Parathyroid adenoma (tissue), 2 donors: ENCODE measurements at regions not wholly inside any gene's neighbourhood (a gene's known extent, or its start where the extent isn't known, plus 50 kb on each side); places are given as distances from the start of the nearest gene placed in this dataset.
"Not testable (repeated sequence)": the region's sequence is repeated elsewhere in the genome, so short reads cannot be mapped to it uniquely, and the experiment has no call there.

Experiments
- H2AFZ ChIP-seq: fragments of 300-600 bp; sonication (generic); one replicate; pipeline ENCODE4 v1.7.0; 2017; ENCODE audit warnings: antibody characterized with exemption, mild to moderate bottlenecking
- H3K27ac ChIP-seq: fragments of 300-600 bp; sonication (generic); one replicate; pipeline ENCODE4 v1.7.0; 2017
- H3K27me3 ChIP-seq: fragments of 300-600 bp; sonication (generic); one replicate; pipeline ENCODE4 v1.7.0; 2017; ENCODE audit warnings: low read length; ENCODE audit not compliant: control insufficient read depth, insufficient read depth
- H3K36me3 ChIP-seq: fragments of 300-600 bp; sonication (generic); one replicate; pipeline ENCODE4 v1.7.0; 2017; ENCODE audit warnings: low read length; ENCODE audit not compliant: control insufficient read depth, insufficient read depth
- H3K4me1 ChIP-seq: fragments of 300-600 bp; sonication (generic); one replicate; pipeline ENCODE4 v1.7.0; 2017; ENCODE audit warnings: control low read depth
- H3K4me2 ChIP-seq: fragments of 300-600 bp; sonication (generic); one replicate; pipeline ENCODE4 v1.7.0; 2017; ENCODE audit warnings: low read length
- H3K4me3 ChIP-seq: fragments of 300-600 bp; sonication (generic); one replicate; pipeline ENCODE4 v1.7.0; 2017; ENCODE audit warnings: low read depth, low read length
- H3K79me2 ChIP-seq: fragments of 300-600 bp; sonication (generic); one replicate; pipeline ENCODE4 v1.7.0; 2017; ENCODE audit warnings: control low read depth
- H3K9ac ChIP-seq: fragments of 300-600 bp; sonication (generic); one replicate; pipeline ENCODE4 v1.7.0; 2017; ENCODE audit warnings: mild to moderate bottlenecking
- H3K9me3 ChIP-seq: fragments of 300-600 bp; sonication (generic); one replicate; pipeline ENCODE4 v1.7.0; 2017; ENCODE audit warnings: low read length; ENCODE audit not compliant: control insufficient read depth
- CTCF ChIP-seq: fragments of 300-600 bp; sonication (generic); IDR thresholded peaks from one replicate; pipeline ENCODE4 v1.7.0; 2017; ENCODE audit warnings: antibody characterized with exemption, mild to moderate bottlenecking
- donor health status: primary hyperparathyroidism.

GRCh38 chr10:44752451-44753441 lies 158.4 kb upstream of the TMEM72 start:
- H2AFZ ChIP-seq = no peak overlapping the region
- no peaks in the 10 kb centered on the region for H3K36me3 ChIP-seq
- H3K79me2 ChIP-seq = no peaks in the 10 kb centered on the region
- no peak overlapping the region for H3K4me2 ChIP-seq
- peaks cover 19% of the 10 kb centered on the region for H3K27me3 ChIP-seq
- H3K4me3 ChIP-seq = no peak overlapping the region
- TF ChIP-seq CTCF = no peak
- no peaks in the 10 kb centered on the region for H3K4me1 ChIP-seq
- no peak overlapping the region for H3K27ac ChIP-seq
- no peaks in the 10 kb centered on the region for H3K9me3 ChIP-seq
- H3K9ac ChIP-seq = no peak overlapping the region

DNA sequence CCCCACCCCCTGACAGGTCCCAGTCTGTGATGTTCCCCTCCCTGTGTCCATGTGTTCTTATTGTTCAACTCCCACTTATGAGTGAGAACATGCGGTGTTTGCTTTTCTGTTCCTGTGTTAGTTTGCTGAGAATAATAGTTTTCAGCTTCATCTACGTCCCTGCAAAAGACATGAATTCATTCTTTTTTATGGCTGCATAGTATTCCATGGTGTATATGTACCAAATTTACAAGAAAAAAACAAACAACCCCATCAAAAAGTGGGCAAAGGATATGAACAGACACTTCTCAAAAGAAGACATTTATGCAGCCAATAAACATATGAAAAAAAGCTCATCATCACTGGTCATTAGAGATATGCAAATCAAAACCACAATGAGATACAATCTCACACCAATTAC lies 156.8 kb upstream of the TMEM72 start:
- H3K9me3 ChIP-seq, H3K4me1 ChIP-seq, H3K79me2 ChIP-seq, H3K9ac ChIP-seq, H3K27ac ChIP-seq, H3K36me3 ChIP-seq, H3K4me2 ChIP-seq, H3K4me3 ChIP-seq, H2AFZ ChIP-seq, H3K27me3 ChIP-seq: not testable (repeated sequence)

DNA sequence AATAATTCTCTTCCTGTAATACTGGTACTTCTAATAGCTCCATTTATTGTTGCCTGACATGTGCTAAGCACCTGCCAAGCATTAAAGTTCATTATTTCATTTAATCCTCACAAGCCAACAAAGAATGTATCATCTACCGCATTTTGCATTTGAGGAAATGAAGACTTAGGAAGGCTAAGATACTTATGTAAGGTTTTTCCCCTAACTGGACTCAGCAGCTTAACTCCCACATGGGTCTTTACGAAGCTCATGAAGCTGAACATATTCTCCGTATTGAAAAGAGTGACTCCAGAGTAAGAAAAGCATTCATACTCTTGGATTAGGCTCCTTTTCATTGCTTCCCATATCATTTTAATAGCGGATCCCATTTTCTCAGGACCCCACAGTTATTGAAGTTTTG lies 155.7 kb upstream of the TMEM72 start:
- Histone ChIP-seq H3K27me3 (peaks cover 9% of the 10 kb centered on the region), H3K79me2 (no peaks in the 10 kb centered on the region), H3K9me3 (no peaks in the 10 kb centered on the region), H3K27ac (no peak overlapping the region), H3K4me1 (no peaks in the 10 kb centered on the region), H3K36me3 (no peaks in the 10 kb centered on the region), H3K9ac (no peak overlapping the region), H2AFZ (no peak overlapping the region), H3K4me2 (no peak overlapping the region), H3K4me3 (no peak overlapping the region)
- TF ChIP-seq CTCF = no peak

DNA sequence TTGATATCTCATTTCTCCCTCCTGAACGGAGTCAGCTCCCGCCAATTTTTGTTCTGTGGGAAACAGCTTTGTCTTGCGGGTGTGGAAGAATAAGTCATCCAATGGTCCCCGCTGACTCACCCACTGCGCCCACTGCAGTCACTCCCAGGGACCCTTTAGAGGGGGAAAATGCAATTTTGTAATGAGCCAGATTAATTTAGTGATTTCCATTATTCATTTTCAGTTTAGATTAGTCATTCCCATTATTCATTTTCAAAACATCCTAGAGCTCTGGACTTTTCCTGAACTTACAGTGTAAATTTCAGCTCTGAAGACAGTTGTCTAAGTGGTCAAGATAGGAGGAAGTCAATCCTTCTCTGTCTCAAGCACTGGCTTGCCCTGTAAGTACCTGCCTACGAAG lies 154.9 kb upstream of the TMEM72 start:
- Histone ChIP-seq H3K4me2 (no peak overlapping the region), H3K9ac (no peak overlapping the region), H3K9me3 (no peaks in the 10 kb centered on the region), H3K27me3 (peaks cover 9% of the 10 kb centered on the region), H3K79me2 (no peaks in the 10 kb centered on the region), H3K4me1 (no peaks in the 10 kb centered on the region), H2AFZ (no peak overlapping the region), H3K36me3 (no peaks in the 10 kb centered on the region), H3K4me3 (no peak overlapping the region), H3K27ac (no peak overlapping the region)
- no peak for TF ChIP-seq CTCF

DNA sequence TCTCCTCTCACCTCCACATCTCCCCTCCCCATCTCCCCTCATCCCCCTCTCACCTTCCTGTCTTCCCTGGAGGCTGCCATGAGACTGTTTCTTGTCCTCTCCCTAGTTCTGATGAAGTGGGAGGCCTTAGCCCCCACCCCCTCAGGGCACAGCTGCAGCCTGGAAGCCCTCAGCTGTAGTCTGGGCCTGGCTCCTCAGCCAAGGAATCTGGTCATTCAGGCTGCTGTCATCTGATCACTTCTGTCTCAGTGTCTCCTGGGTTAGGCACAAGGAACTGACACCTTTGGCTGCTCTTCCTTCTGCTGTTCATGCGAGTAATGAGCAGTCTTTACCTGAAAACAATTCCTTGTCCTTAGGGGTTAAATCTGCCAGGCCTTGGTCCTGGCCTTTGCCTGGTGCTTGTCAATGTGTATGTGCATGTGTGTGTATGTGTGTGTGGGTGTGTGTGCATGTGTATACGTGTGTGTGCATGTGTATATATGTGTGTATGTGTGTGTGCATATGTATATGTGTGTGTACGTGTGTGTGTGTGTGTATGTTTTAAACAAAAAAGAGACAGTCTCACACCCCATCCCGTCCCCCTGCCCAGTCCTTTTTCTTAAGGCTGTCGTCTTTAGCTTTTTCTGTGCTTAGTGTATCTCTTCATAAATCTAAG lies 153.5 kb upstream of the TMEM72 start:
- no peaks in the 10 kb centered on the region for H3K4me1 ChIP-seq
- peaks cover 9% of the 10 kb centered on the region for H3K27me3 ChIP-seq
- TF ChIP-seq CTCF = no peak
- no peak overlapping the region for H2AFZ ChIP-seq
- no peak overlapping the region for H3K4me3 ChIP-seq
- no peaks in the 10 kb centered on the region for H3K79me2 ChIP-seq
- H3K4me2 ChIP-seq = no peak overlapping the region
- no peaks in the 10 kb centered on the region for H3K9me3 ChIP-seq
- H3K27ac ChIP-seq = no peak overlapping the region
- H3K9ac ChIP-seq = no peak overlapping the region
- H3K36me3 ChIP-seq = no peaks in the 10 kb centered on the region
